ENCODE measurements at regions not wholly inside any gene's neighbourhood (a gene's known extent, or its start where the extent isn't known, plus 50 kb on each side); places are given as distances from the start of the nearest gene placed in this dataset.

DNA sequence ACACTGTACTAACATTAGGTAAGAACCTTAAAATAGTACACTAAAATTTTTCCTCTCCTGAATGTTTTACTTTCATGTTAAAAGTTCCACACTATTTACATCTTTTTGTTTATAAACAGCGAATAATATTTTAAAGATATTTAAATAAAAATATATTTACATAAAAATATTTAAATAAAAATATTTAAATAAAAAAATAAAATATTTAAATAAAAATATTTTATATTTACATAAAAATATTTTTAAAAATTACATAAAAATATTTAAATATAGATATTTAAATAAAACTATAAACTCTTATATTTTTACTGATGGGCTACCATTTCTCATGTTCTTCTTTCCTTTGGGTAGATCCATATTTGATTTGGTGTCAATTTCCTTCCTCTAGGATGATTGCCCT, 619.0 kb downstream of the ANKRD7 start:
- TF ChIP-seq, protein P1, sequence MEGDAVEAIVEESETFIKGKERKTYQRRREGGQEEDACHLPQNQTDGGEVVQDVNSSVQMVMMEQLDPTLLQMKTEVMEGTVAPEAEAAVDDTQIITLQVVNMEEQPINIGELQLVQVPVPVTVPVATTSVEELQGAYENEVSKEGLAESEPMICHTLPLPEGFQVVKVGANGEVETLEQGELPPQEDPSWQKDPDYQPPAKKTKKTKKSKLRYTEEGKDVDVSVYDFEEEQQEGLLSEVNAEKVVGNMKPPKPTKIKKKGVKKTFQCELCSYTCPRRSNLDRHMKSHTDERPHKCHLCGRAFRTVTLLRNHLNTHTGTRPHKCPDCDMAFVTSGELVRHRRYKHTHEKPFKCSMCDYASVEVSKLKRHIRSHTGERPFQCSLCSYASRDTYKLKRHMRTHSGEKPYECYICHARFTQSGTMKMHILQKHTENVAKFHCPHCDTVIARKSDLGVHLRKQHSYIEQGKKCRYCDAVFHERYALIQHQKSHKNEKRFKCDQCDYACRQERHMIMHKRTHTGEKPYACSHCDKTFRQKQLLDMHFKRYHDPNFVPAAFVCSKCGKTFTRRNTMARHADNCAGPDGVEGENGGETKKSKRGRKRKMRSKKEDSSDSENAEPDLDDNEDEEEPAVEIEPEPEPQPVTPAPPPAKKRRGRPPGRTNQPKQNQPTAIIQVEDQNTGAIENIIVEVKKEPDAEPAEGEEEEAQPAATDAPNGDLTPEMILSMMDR (IDR thresholded peaks at IDR 0.05; ENCODE audit: low read depth, low read length, missing control alignments), result no peak
- Histone ChIP-seq H3K36me3 (replicated peaks) (no peaks in the 10 kb centered on the region), H3K27ac (no peak overlapping the region), H3K4me3 (ENCODE audit: low read depth, low read length) (no peak overlapping the region), H3K27me3 (replicated peaks) (no peaks in the 10 kb centered on the region)
- in situ Hi-C loops (cut with HindIII; ENCODE audit: low pct_ligation_motif_present, low sequenced_read_pairs), result no loop called here
- DNase-seq, result no peak

DNA sequence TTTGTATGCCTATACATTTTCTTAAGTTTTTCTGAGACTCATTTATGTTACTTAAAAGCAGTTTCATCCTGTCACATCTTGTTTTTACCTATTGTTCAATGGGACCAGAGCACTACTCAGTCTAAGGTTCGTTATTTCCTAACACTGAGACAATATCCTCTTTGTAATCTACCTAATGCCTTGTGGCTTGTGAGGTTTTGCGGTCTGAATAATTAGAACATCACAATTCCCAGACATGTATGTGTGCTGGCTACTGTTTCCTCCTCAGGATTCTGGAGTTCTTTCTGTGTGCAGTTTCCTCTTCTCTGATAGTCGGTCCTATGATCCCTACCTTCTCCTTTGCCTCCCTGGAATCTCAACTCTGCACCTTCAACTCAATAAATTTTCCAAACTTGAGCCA, 620.2 kb downstream of the ANKRD7 start:
- TF ChIP-seq, protein P1 (IDR thresholded peaks at IDR 0.05; ENCODE audit: low read depth, low read length, missing control alignments), result no peak
- no peak for DNase-seq

DNA sequence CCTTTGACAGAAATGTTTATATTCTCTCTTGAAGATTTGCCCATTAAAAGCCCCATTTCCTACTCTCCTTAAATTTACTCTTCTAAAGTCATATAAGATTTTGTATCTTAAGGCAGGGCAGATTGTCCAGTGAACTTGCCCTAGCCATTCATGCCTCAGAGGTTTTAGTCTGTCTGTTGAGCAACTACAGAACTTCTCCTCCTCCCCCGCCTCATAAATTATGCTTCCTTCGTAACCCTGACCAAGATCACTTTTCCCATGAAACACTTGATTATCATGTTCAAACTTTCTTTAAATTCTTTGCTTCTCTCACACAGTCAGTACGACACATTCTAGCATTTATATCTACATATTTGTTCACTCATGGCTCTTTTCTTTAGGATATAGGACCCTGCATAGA, 621.3 kb downstream of the ANKRD7 start:
- TF ChIP-seq, protein P1 (IDR thresholded peaks at IDR 0.05; ENCODE audit: low read depth, low read length, missing control alignments), result no peak
- H3K4me3 ChIP-seq (ENCODE audit: low read depth, low read length), result no peak overlapping the region
- no peaks in the 10 kb centered on the region for H3K36me3 ChIP-seq (replicated peaks)
- H3K27ac ChIP-seq, result no peak overlapping the region
- in situ Hi-C loops (cut with HindIII; ENCODE audit: low pct_ligation_motif_present, low sequenced_read_pairs), result no loop called here
- H3K27me3 ChIP-seq (replicated peaks), result no peaks in the 10 kb centered on the region
- no peak for DNase-seq

More for the DNA sequence above, 620.2 kb downstream of the ANKRD7 start:
- Histone ChIP-seq H3K27me3 (replicated peaks) (no peaks in the 10 kb centered on the region), H3K4me3 (ENCODE audit: low read depth, low read length) (no peak overlapping the region), H3K27ac (no peak overlapping the region), H3K36me3 (replicated peaks) (no peaks in the 10 kb centered on the region)
- in situ Hi-C loops (cut with HindIII; ENCODE audit: low pct_ligation_motif_present, low sequenced_read_pairs), result no loop called here

DNA sequence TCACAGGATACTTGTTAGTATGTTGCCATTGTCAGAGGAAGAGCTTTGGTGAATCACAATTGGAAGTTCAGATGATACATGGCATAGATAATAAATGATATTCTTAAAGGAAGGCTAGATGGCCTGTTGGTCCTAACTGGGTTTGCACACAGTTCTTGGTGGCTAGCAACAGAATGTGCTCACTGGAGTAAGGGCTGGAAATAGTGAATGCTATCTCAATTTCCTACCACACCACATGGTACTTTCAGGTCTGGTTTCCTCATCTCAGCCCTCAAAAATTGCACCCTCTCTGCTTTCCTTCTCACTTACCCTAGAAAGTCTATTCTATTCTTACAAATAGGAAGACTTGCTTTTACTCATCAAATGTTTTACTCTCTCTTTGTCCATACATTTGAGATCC, 622.5 kb downstream of the ANKRD7 start:
- H3K36me3 ChIP-seq (replicated peaks), result no peaks in the 10 kb centered on the region
- DNase-seq, result no peak
- H3K27ac ChIP-seq, result no peak overlapping the region
- H3K4me3 ChIP-seq (ENCODE audit: low read depth, low read length), result no peak overlapping the region
- TF ChIP-seq, protein P1 (IDR thresholded peaks at IDR 0.05; ENCODE audit: low read depth, low read length, missing control alignments), result no peak
- H3K27me3 ChIP-seq (replicated peaks), result no peaks in the 10 kb centered on the region
- in situ Hi-C loops (cut with HindIII; ENCODE audit: low pct_ligation_motif_present, low sequenced_read_pairs), result no loop called here

DNA sequence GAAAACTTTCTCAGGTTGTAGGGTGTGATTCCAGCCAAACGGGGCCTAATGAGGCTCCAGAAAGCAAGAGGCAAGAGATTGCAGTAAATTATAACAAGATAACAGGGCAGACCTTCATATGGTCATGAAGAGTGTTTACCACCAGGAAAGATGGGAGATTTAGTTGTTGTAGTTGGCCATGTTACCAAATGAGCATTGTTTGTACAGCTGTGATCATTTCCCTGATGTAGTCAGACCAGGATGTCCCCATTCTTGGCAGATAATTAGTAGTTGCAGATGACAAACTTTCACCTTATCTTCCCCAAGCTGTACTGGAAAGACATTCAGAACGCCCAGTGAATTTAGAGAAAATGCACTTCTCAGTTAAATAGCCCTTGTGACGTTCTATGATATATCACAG, 630.8 kb downstream of the ANKRD7 start:
- Histone ChIP-seq H3K27me3 (replicated peaks) (no peaks in the 10 kb centered on the region), H3K36me3 (replicated peaks) (no peaks in the 10 kb centered on the region), H3K4me3 (ENCODE audit: low read depth, low read length) (no peak overlapping the region), H3K27ac (no peak overlapping the region)
- TF ChIP-seq, protein P1 (IDR thresholded peaks at IDR 0.05; ENCODE audit: low read depth, low read length, missing control alignments), result no peak
- DNase-seq, result no peak
- in situ Hi-C loops (cut with HindIII; ENCODE audit: low pct_ligation_motif_present, low sequenced_read_pairs), result no loop called here

DNA sequence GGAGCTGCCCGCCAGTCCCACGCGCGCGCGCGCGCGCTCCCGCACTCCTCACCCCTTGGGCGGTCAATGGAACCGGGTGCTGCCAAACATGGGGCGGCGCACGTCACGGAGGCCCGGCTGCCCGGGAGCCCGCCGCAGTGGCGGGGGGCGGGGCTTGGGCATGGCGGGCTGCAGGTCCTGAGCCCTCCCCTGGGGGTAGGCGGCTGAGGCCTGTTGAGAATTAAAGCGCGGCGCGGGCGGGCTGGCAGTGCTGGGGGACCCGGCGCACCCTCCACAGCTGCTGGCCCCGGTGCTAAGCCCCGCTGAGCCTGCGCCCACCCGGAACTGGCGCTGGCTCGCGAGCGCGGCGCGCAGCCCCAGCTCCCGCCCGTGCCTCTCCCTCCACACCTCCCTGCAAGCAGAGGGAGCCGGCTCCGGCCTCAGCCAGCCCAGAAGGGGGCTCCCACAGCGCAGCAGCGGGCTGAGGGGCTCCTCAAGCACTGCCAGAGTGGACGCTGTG, 634.2 kb downstream of the ANKRD7 start:
- TF ChIP-seq, protein P1 (IDR thresholded peaks at IDR 0.05; ENCODE audit: low read depth, low read length, missing control alignments), result no peak
- Histone ChIP-seq H3K27ac (no peak overlapping the region), H3K36me3 (replicated peaks) (no peaks in the 10 kb centered on the region), H3K4me3 (ENCODE audit: low read depth, low read length) (no peak overlapping the region), H3K27me3 (replicated peaks) (no peaks in the 10 kb centered on the region)
- DNase-seq, result no peak
- in situ Hi-C loops (cut with HindIII; ENCODE audit: low pct_ligation_motif_present, low sequenced_read_pairs), result no loop called here

All from brain microvascular endothelial cell (primary cell).